ACC112 (cell line): ENCODE measurements at regions not wholly inside any gene's neighbourhood (a gene's known extent, or its start where the extent isn't known, plus 50 kb on each side); places are given as distances from the start of the nearest gene placed in this dataset.

ENCODE experiments used
- H2AFZ ChIP-seq: fragments of 200-600 bp; sonication (generic); one replicate; pipeline ENCODE4 v1.6.0; 2017; ENCODE audit warnings: antibody characterized with exemption, low read length; ENCODE audit not compliant: unreplicated experiment
- H3K27ac ChIP-seq: fragments of 200-600 bp; sonication (generic); 2 replicates; pipeline ENCODE4 v1.5.1; 2014; ENCODE audit warnings: low read depth, mild to moderate bottlenecking, antibody characterized with exemption, low read length, moderate library complexity
- H3K27me3 ChIP-seq: fragments of 200-600 bp; sonication (generic); 2 replicates; pipeline ENCODE4 v1.6.1; 2014; ENCODE audit warnings: mild to moderate bottlenecking, antibody characterized with exemption, low read length, moderate library complexity, mixed read lengths; ENCODE audit not compliant: insufficient read depth
- H3K36me3 ChIP-seq: fragments of 200-600 bp; sonication (generic); 2 replicates; pipeline ENCODE4 v1.6.1; 2016; ENCODE audit warnings: mild to moderate bottlenecking, antibody characterized with exemption, low read length, moderate library complexity, mixed read lengths; ENCODE audit not compliant: insufficient read depth
- H3K4me1 ChIP-seq: fragments of 200-600 bp; sonication (generic); one replicate; pipeline ENCODE4 v1.6.1; 2016; ENCODE audit warnings: low read length, mixed read lengths; ENCODE audit not compliant: insufficient read depth, unreplicated experiment, control insufficient read depth
- H3K4me3 ChIP-seq: fragments of 200-600 bp; sonication (generic); 2 replicates; pipeline ENCODE4 v1.5.1; 2014; ENCODE audit warnings: mild to moderate bottlenecking, low read depth, low read length
- H3K79me2 ChIP-seq: fragments of 200-600 bp; sonication (generic); one replicate; pipeline ENCODE4 v1.6.0; 2016; ENCODE audit warnings: low read length; ENCODE audit not compliant: control insufficient read depth, unreplicated experiment, insufficient read depth

DNA sequence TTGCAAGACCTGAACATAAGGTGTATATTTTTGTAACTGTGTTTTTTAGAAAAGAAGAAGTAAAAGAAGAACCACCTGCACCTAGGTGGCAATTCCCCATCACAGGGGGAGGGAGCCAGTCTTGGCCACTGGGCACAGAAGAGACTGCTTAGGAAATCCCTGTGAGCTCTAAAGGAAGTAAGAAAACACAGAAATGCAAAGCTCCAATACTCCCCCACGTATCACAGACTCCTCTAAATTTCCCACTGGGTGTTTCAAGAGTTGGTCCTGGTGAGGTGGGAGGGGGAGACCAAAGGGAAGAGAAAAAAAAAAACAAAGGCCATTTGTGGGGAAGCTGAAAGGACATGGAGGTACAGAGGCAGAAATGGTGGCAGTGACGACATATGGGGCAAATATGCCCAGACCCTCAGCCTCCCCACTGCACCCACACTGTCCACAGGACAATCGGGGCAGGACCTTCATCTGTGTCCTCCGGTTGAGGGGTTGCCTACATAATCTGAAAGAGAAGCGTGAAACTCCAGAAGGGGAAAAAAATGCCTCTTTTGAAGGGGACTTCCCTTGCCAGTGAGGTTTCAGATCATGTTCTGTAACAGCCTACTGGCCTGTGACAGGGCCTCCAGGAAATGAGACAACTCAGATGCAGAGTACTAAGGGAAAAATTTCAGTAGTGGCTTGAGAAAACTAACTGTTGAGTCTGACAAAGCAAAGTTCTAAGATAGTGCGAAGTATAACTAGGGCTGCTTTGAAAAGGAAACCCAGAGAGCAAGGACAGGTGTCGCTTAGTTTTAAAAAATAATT is 226.2 kb upstream of the MARCKS start:
- H3K4me3 ChIP-seq = peak overlapping the region; percentile 15; the same call in 1 of the 2 replicates
- no peak overlapping the region for H2AFZ ChIP-seq
- peaks cover 57% of the 10 kb centered on the region for H3K4me1 ChIP-seq
- H3K27me3 ChIP-seq = no peaks in the 10 kb centered on the region
- no peaks in the 10 kb centered on the region for H3K36me3 ChIP-seq
- peak overlapping the region; percentile 94 for H3K27ac ChIP-seq
- no peaks in the 10 kb centered on the region for H3K79me2 ChIP-seq

DNA sequence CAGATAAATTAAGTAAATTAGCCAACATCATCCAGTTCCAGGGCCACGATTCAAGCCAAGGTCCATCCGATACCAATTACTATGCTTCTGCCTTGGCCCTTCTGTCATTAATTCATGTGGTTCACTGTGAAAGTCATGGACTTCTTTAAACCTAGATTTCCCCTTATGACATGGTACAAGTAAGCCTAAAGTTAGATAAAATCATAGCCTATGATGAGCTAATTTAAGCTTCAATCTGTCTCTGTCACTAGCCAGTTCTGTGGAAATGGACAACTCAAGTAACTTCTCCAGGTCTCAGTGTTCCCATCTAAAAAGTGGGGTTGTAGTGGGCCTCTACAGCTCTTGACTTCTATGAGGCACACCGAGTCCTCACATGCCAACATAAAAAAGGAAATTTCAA is 225.5 kb upstream of the MARCKS start:
- no peaks in the 10 kb centered on the region for H3K27me3 ChIP-seq
- H3K4me3 ChIP-seq = peak overlapping the region; percentile 8; the same call in 1 of the 2 replicates
- no peaks in the 10 kb centered on the region for H3K79me2 ChIP-seq
- no peak overlapping the region for H2AFZ ChIP-seq
- peaks cover 57% of the 10 kb centered on the region for H3K4me1 ChIP-seq
- H3K27ac ChIP-seq = peak overlapping the region; percentile 94
- H3K36me3 ChIP-seq = no peaks in the 10 kb centered on the region

- H3K27me3 ChIP-seq = no peaks in the 10 kb centered on the region
- H2AFZ ChIP-seq = no peak overlapping the region
- peaks cover 57% of the 10 kb centered on the region for H3K4me1 ChIP-seq
- H3K4me3 ChIP-seq = peak overlapping the region; percentile 64
- H3K27ac ChIP-seq = peak overlapping the region; percentile 94
- no peaks in the 10 kb centered on the region for H3K79me2 ChIP-seq
- no peaks in the 10 kb centered on the region for H3K36me3 ChIP-seq
Measured at GRCh38 chr6:113632220-113632864, 224.8 kb upstream of the MARCKS start.

GRCh38 chr6:113633638-113634037 is 223.5 kb upstream of the MARCKS start:
- Histone ChIP-seq H2AFZ (no peak overlapping the region), H3K79me2 (no peaks in the 10 kb centered on the region), H3K27me3 (no peaks in the 10 kb centered on the region), H3K4me1 (peaks cover 57% of the 10 kb centered on the region), H3K27ac (peak overlapping the region; percentile 94; the same call in 1 of the 2 replicates), H3K4me3 (no peak overlapping the region), H3K36me3 (no peaks in the 10 kb centered on the region)

- H3K27ac ChIP-seq = peak overlapping the region; percentile 44; the same call in 1 of the 2 replicates
- no peak overlapping the region for H2AFZ ChIP-seq
- peaks cover 52% of the 10 kb centered on the region for H3K4me1 ChIP-seq
- no peak overlapping the region for H3K4me3 ChIP-seq
- H3K79me2 ChIP-seq = no peaks in the 10 kb centered on the region
- no peaks in the 10 kb centered on the region for H3K36me3 ChIP-seq
- no peaks in the 10 kb centered on the region for H3K27me3 ChIP-seq
Measured at GRCh38 chr6:113634352-113635163, 222.6 kb upstream of the MARCKS start.

DNA sequence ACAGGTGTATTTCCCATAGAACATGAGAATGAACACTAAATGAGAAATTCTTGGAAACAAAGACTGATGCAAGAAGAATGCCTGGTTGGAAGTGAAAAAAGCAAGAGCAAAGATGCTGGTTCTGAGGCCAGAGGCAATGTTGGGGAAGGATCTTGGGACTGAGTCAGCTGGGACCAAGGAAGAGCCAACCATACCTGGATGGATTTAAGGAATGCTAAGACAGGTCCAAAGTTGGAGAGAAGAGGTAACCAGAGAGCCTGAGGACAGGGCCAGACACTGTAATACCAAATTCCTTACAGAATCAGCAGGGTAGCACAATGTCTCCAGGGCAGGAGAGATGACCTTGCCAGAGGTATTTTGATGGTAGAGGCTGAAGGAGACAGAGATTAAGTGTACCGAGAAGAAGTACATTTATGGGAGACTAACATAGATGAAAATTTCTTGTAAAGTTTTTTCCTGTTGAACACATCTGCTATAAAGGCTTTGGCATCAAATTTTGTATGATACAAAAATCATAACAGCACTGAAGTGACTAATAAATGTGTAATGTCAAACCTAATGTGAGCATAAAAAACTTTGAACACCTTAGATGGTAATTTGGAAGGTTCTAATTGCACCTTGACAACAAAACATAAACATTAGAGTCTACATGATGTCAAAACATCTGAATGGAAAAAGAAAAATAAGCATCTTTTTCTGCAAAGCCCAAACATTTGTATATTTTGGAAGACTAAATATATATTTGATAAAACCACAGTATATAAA is 221.7 kb upstream of the MARCKS start:
- Histone ChIP-seq H3K36me3 (no peaks in the 10 kb centered on the region), H3K4me3 (no peak overlapping the region), H3K4me1 (peaks cover 47% of the 10 kb centered on the region), H3K27ac (peak overlapping the region; percentile 33; the same call in 1 of the 2 replicates), H3K27me3 (no peaks in the 10 kb centered on the region), H3K79me2 (no peaks in the 10 kb centered on the region), H2AFZ (no peak overlapping the region)

GRCh38 chr6:113636357-113636824 is 220.8 kb upstream of the MARCKS start:
- Histone ChIP-seq H2AFZ (no peak overlapping the region), H3K4me1 (peaks cover 37% of the 10 kb centered on the region), H3K36me3 (no peaks in the 10 kb centered on the region), H3K79me2 (no peaks in the 10 kb centered on the region), H3K27me3 (no peaks in the 10 kb centered on the region), H3K4me3 (no peak overlapping the region), H3K27ac (no peak overlapping the region)

DNA sequence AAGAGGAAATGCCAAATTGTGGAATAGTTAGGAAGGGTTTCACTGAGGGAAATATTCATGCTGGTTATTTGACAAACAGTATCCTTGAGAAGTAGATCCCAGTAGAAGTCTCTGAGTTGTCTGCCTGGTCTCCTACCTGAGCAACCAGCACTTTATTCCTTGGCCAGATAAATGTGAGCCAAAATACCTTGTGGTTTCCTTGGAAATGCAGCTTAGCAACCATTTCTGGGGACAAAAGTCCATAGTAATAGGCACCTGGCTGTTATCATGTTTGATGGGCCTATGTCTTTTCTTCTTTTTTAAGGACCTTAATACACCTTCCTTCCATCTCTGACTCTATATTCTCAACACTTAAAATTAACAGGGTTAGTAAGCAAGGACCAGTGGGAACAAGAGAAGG is 217.1 kb upstream of the MARCKS start:
- no peak overlapping the region for H3K4me3 ChIP-seq
- peaks cover 18% of the 10 kb centered on the region for H3K4me1 ChIP-seq
- no peaks in the 10 kb centered on the region for H3K79me2 ChIP-seq
- H3K36me3 ChIP-seq = no peaks in the 10 kb centered on the region
- H3K27ac ChIP-seq = no peak overlapping the region
- no peak overlapping the region for H2AFZ ChIP-seq
- H3K27me3 ChIP-seq = no peaks in the 10 kb centered on the region

- Histone ChIP-seq H3K4me1 (peaks cover 18% of the 10 kb centered on the region), H3K27me3 (no peaks in the 10 kb centered on the region), H2AFZ (no peak overlapping the region), H3K4me3 (no peak overlapping the region), H3K79me2 (no peaks in the 10 kb centered on the region), H3K27ac (no peak overlapping the region), H3K36me3 (no peaks in the 10 kb centered on the region)
Measured at GRCh38 chr6:113642001-113642713, 215.0 kb upstream of the MARCKS start.
